GM12878 (cell line): ENCODE measurements at regions not wholly inside any gene's neighbourhood (a gene's known extent, or its start where the extent isn't known, plus 50 kb on each side); places are given as distances from the start of the nearest gene placed in this dataset.

ENCODE experiments used
- GABPA ChIP-seq: IDR thresholded peaks from 2 replicates; pipeline ENCODE4 v1.6.1; 2014; ENCODE audit warnings: antibody characterized with exemption, low read depth, mild to moderate bottlenecking, inconsistent platforms
- GATAD2B ChIP-seq: fragments of 450-650 bp; conservative IDR thresholded peaks from 2 replicates; pipeline ENCODE4 v1.6.1; 2017; ENCODE audit warnings: low read depth, mild to moderate bottlenecking, moderate library complexity
- HSF1 ChIP-seq: fragments of 150-350 bp; IDR thresholded peaks from 2 replicates; pipeline ENCODE4 v1.6.1; 2014; ENCODE audit warnings: mild to moderate bottlenecking, low read depth, low read length
- IRF5 ChIP-seq: fragments of 450-650 bp; IDR thresholded peaks from 2 replicates; pipeline ENCODE4 v1.6.1; 2017; ENCODE audit warnings: borderline replicate concordance
- ZNF217 ChIP-seq: fragments of 450-650 bp; IDR thresholded peaks from 2 replicates; pipeline ENCODE4 v1.6.1; 2017; ENCODE audit warnings: antibody characterized with exemption, mild to moderate bottlenecking
- ZNF622 ChIP-seq: fragments of 450-650 bp; IDR thresholded peaks from 2 replicates; pipeline ENCODE4 v1.6.1; 2017; ENCODE audit warnings: mild to moderate bottlenecking, inconsistent platforms
- ZSCAN29 ChIP-seq: fragments of 450-650 bp; IDR thresholded peaks from 2 replicates; pipeline ENCODE4 v1.6.1; 2017; ENCODE audit warnings: mild to moderate bottlenecking, moderate library complexity
- TF ChIP-seq, protein P1 (sequence below), 3 experiments: IDR thresholded peaks in 2 of 3; conservative IDR thresholded peaks in 1 of 3; 2 replicates each; pipeline ENCODE4 v1.5.1; 2011; ENCODE audit warnings: low read depth in 3 of 3, low read length in 3 of 3, mild to moderate bottlenecking in 3 of 3, control low read depth in 2 of 3, moderate library complexity in 2 of 3, inconsistent platforms in 1 of 3, mixed read lengths in 1 of 3; ENCODE audit not compliant: control insufficient read depth in 2 of 3, insufficient read depth in 1 of 3; ENCODE audit errors: extremely low read depth in 1 of 3

DNA sequence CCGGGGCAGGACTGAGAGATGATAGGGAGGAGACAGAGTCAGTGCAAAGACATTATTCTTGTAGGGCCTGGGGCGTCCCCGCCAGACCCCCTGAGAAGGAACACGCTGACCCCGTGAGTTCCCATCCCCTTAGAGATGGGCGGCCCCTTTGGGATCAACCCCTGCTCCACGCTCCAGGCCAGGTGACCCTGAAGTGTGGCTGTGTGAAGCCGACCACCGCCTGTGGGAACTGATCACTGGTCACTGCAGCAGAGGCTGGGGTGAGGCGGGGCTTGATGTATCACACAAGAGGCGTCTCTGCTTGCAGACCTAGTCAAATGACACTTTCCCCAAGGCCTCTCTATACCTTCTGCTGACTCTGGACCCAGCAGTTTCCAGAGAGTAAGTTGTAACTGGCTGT, 157.4 kb upstream of the TWIST2 start (continued):
- TF ChIP-seq ZNF217 (no peak), GABPA (no peak), ZSCAN29 (no peak), IRF5 (no peak), GATAD2B (no peak), ZNF622 (no peak), HSF1 (no peak)
- TF ChIP-seq, protein P1, sequence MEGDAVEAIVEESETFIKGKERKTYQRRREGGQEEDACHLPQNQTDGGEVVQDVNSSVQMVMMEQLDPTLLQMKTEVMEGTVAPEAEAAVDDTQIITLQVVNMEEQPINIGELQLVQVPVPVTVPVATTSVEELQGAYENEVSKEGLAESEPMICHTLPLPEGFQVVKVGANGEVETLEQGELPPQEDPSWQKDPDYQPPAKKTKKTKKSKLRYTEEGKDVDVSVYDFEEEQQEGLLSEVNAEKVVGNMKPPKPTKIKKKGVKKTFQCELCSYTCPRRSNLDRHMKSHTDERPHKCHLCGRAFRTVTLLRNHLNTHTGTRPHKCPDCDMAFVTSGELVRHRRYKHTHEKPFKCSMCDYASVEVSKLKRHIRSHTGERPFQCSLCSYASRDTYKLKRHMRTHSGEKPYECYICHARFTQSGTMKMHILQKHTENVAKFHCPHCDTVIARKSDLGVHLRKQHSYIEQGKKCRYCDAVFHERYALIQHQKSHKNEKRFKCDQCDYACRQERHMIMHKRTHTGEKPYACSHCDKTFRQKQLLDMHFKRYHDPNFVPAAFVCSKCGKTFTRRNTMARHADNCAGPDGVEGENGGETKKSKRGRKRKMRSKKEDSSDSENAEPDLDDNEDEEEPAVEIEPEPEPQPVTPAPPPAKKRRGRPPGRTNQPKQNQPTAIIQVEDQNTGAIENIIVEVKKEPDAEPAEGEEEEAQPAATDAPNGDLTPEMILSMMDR (IDR thresholded peaks at IDR 0.05 in 2 of 3, conservative IDR thresholded peaks at IDR 0.05 in 1 of 3; ENCODE audit: control insufficient read depth in 2 of 3, extremely low read depth in 1 of 3, insufficient read depth in 1 of 3, low read depth in 3 of 3, low read length in 3 of 3): no peak
